Neural progenitor cell (in vitro differentiated cells): ENCODE measurements at regions not wholly inside any gene's neighbourhood (a gene's known extent, or its start where the extent isn't known, plus 50 kb on each side); places are given as distances from the start of the nearest gene placed in this dataset.

Experiments
- EZH2 ChIP-seq: fragments of 200-600 bp; sonication (generic); IDR thresholded peaks from 2 replicates; pipeline ENCODE4 v1.6.1; 2017; ENCODE audit warnings: antibody characterized with exemption, mild to moderate bottlenecking, moderate library complexity
- EZH2phosphoT487 ChIP-seq: fragments of 200-600 bp; sonication (generic); IDR thresholded peaks from 2 replicates; pipeline ENCODE4 v1.6.1; 2017; ENCODE audit warnings: antibody characterized with exemption
- TF ChIP-seq, protein P1 (sequence below): fragments of 200-600 bp; sonication (generic); IDR thresholded peaks from 2 replicates; pipeline ENCODE4 v1.5.1; 2017; ENCODE audit warnings: antibody characterized with exemption, mild to moderate bottlenecking

DNA sequence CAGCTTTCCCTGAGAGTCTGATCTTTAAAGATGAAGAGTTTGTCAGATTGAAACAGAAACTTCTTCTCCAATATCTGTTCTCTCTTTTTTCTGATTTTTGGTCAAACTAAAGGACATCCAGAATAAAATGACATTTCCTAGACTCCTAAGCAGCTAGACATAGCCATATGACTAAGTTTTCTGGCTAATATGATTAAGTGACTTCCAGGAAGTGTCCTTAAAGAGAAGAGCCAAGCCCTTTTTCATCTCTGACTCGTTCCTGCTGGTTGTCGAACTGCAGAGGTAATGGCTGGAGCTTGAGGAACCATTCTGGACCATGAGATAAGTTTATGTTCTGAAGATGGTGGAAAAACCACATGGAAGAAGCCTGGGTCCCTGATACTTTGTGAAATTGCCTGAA is 546.0 kb downstream of the BCOR start:
- TF ChIP-seq, protein P1, sequence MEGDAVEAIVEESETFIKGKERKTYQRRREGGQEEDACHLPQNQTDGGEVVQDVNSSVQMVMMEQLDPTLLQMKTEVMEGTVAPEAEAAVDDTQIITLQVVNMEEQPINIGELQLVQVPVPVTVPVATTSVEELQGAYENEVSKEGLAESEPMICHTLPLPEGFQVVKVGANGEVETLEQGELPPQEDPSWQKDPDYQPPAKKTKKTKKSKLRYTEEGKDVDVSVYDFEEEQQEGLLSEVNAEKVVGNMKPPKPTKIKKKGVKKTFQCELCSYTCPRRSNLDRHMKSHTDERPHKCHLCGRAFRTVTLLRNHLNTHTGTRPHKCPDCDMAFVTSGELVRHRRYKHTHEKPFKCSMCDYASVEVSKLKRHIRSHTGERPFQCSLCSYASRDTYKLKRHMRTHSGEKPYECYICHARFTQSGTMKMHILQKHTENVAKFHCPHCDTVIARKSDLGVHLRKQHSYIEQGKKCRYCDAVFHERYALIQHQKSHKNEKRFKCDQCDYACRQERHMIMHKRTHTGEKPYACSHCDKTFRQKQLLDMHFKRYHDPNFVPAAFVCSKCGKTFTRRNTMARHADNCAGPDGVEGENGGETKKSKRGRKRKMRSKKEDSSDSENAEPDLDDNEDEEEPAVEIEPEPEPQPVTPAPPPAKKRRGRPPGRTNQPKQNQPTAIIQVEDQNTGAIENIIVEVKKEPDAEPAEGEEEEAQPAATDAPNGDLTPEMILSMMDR, result no peak
- no peak for TF ChIP-seq EZH2
- no peak for TF ChIP-seq EZH2phosphoT487
